ENCODE measurements at regions not wholly inside any gene's neighbourhood (a gene's known extent, or its start where the extent isn't known, plus 50 kb on each side); places are given as distances from the start of the nearest gene placed in this dataset.

DNA sequence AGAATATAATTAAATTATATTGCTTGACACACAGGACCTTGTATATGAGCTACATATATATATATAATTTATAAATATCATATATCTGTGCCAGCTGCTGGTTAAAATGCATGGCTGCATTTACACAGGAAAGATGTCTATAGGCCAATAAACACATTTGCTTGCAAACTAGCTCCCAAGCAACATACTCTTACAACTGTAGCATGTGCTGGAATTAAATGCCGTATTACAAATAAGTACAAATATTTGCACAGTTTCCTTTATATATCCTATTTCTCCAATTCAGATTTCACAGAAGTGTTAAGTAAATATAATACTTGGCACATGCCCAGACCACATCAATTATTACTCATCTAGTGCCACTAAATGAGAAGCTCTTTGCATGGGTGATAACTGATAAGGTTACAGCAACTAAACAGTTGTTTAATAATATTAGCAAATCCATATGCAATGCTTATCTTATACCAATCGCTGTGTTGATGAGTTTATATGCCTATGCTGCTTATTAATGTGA, 66.7 kb upstream of the E2F7 start:
- TF ChIP-seq GATA2 (IDR thresholded peaks at IDR 0.05; ENCODE audit: low read depth, low read length) (no peak), GATA3 (IDR thresholded peaks at IDR 0.05; ENCODE audit: low read depth, low read length) (no peak)

All from SH-SY5Y (cell line).